VCaP (cell line): ENCODE measurements at regions not wholly inside any gene's neighbourhood (a gene's known extent, or its start where the extent isn't known, plus 50 kb on each side); places are given as distances from the start of the nearest gene placed in this dataset.

Experiments
- H3K27ac ChIP-seq: fragments of 450-650 bp; 2 replicates; pipeline ENCODE4 v1.5.1; 2017
- TF ChIP-seq, protein P1 (sequence below): fragments of 450-650 bp; conservative IDR thresholded peaks from 2 replicates; pipeline ENCODE4 v1.5.1; 2017; ENCODE audit warnings: mild to moderate bottlenecking, moderate library complexity

DNA sequence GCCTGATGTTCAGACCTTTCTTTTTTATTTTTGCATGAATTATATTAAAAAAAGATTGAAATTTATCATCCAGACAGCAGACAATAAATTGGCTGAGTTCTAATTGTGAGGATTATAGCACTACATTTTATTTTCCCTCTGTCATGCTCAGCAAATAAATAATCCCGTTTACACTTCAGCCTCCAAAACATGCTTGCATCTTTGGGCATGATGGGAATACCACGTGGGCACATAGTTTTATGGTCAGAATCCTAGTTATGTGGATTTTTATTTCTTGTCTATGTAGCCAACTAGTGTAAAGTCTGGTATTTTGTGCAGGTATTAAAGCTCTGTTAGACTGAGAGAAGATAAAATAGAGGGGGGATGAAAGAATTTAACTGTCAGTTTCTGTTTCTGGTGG, 276.9 kb upstream of the E2F7 start:
- H3K27ac ChIP-seq = peak overlapping the region; percentile 11; the same call in 1 of the 2 replicates
- TF ChIP-seq, protein P1, sequence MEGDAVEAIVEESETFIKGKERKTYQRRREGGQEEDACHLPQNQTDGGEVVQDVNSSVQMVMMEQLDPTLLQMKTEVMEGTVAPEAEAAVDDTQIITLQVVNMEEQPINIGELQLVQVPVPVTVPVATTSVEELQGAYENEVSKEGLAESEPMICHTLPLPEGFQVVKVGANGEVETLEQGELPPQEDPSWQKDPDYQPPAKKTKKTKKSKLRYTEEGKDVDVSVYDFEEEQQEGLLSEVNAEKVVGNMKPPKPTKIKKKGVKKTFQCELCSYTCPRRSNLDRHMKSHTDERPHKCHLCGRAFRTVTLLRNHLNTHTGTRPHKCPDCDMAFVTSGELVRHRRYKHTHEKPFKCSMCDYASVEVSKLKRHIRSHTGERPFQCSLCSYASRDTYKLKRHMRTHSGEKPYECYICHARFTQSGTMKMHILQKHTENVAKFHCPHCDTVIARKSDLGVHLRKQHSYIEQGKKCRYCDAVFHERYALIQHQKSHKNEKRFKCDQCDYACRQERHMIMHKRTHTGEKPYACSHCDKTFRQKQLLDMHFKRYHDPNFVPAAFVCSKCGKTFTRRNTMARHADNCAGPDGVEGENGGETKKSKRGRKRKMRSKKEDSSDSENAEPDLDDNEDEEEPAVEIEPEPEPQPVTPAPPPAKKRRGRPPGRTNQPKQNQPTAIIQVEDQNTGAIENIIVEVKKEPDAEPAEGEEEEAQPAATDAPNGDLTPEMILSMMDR = no peak

DNA sequence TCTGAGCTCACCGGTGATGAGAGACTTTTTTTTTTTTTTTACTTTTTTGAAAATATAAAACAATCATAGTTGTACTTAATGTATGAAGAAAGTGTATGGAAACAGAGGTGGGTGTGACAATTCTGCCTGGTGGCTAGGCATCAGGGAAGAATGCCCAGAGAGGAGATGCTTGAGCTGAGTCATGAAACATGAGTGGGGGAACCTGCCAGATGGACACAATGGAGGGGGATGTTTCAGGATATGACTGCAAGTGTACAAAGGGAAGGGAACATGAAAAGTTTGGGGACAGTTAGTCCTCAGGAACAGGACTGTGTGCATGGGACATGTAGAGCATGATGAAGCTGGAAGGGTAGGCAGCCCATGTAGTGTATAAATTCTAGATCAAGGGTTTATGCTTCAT, 274.2 kb upstream of the E2F7 start:
- no peak overlapping the region for H3K27ac ChIP-seq
- TF ChIP-seq, protein P1 = no peak

DNA sequence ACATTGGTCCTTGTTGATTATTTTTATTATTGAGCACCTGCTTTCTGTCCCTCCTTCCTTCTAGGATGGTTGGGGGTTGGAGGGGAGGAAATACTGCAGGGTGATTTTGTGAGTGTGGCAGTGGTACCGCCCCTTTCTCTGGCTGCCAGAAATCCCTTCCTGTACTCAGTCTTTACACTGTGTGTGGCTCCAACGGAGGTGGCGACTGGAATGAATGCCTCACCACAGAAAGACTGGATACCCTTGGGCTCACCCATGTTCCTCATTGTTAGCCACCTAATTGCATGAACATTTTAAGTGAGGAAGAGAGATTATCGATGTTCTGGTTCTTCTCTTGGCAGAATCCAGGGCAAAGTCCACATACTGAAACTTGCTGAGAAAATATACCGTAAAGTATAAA, 272.0 kb upstream of the E2F7 start:
- no peak overlapping the region for H3K27ac ChIP-seq
- TF ChIP-seq, protein P1 = no peak

DNA sequence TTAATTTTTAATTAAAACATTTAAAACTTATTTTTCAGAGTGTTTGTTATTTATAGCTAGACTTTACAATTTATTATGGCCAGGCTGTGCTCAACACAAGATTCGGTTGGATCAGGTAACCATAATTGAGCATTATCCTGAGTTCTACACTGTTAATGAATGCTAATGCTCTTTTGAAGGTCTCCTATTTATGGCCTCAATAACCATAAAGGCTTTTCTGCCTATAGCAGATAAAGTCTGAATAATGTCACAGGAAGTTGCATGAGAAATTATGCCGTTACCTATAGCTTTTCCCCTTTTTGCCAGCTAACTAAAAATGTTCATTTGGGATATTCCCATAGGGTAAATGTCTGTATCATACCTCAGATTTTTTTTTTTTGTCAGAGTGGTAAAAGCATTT, 269.4 kb upstream of the E2F7 start:
- no peak overlapping the region for H3K27ac ChIP-seq
- TF ChIP-seq, protein P1 = no peak

DNA sequence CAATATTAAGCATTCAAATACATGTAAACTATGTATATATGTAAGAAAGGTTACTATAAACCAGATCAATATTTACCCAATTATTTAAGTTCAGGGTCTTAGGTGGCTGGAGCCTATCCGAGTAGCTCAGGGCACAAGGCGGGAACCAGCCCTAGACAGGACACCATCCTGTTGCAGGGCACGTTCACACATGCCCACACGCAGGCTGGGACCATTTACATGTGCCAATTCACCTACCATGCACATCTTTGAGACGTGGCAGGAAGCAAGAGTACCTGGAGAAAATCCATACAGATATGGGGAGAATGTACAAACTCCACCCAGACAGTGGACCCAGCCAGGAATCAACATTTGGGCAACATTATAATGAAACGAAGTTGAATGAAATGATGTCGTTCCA, 263.0 kb upstream of the E2F7 start:
- H3K27ac ChIP-seq = no peak overlapping the region

DNA sequence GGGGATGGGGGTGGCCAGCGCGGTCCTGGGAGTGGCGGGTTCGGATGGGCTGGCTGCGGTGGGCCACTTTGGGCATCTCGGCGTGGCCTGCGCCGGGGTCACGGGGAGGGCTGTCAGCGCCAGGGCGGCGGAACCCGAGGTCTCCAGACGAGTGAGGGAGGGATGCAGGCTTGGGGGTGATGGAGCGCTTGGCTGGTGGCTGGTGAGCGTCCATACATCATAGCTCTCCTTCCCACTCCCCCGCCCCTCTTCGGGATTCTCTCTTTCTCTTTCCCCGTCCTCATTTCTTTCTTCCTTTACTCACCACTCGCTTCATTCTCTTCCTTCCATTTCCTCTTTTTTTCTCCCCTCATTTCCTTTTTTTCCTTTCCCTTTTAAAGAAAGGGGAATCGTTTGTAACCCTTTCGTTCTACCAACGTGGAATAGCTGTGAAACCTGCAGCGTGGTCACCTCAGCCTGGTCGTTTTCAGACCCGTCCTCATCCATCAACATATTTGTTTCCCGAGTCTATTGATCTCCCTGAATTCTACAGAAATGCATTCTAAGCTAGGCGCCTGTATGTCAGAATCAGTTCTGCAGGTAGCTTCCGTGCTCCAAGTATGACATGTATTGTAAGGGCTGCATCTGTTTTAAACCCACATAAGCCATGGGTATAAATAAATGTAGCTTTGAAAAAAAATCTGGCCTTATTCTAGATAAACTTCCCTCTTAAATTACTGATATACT, 260.3 kb upstream of the E2F7 start:
- TF ChIP-seq, protein P1 = no peak
- H3K27ac ChIP-seq = peak overlapping the region; percentile 56; the same call in 1 of the 2 replicates

More for the DNA sequence above, 263.0 kb upstream of the E2F7 start:
- TF ChIP-seq, protein P1 = no peak

DNA sequence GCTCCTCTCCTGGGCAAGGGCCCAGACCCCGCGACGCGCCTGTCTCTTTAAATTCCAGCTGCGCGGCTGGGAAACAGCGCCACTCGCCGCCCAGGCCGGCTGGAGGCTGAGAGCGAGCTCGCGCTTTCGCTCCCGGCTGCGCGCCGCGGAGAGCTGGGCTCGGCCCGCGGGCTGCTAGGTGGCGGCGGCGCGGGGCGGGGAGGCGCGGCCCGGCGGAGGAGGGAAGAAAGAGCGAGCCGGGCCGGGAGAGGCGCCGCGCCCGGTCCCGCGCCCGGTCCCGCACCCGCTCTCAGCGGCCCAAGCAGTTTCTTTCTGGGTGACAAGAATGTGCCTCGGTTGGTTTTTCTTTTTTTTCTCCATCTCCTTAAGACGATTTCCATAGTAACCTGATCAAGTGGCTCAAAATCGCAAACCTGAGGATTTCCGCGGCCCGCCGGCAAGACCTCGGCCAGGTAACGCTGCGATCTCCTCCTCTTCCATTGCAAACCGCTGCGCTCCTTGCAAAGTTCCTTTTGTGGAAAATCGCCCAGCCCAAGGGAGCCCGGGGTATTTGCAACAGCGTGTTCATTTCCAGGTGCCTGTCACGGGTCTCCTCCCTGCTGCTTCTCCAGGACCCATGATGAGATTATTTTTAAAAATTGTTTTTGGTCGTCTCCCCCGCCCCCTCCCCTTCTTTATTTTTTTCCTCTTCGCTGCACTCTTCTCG, 259.5 kb upstream of the E2F7 start:
- TF ChIP-seq, protein P1 = peak; percentile 85
- H3K27ac ChIP-seq = peak overlapping the region; percentile 56
